K562 (cell line): ENCODE measurements at regions not wholly inside any gene's neighbourhood (a gene's known extent, or its start where the extent isn't known, plus 50 kb on each side); places are given as distances from the start of the nearest gene placed in this dataset.

Experiments used
- ATAC-seq: fragments of 200-7000 bp; cut with Tn5 transposase; 3 replicates; pipeline ENCODE4 v1.9.1; 2020; ENCODE audit warnings: moderate library complexity
- BruUV-seq: library from RNA; stranded (reverse); fragments of 400-500 nt; replicated peaks from 2 replicates; lab custom pipeline; 2021; lab: Mats Ljungman, UMichigan
- CTCF ChIA-PET: fragments of 300-600 bp; formaldehyde crosslinking; extraction: SDS; loops from one replicate; lab custom pipeline; 2021; ENCODE audit warnings: low intra/inter-chr PET ratio; lab: Yijun Ruan, JAX
- POLR2A ChIA-PET: fragments of 300-600, 350-650 bp; sonication (Branson Sonifier 250); formaldehyde crosslinking; extraction: SDS; loops from one replicate; lab custom pipeline; 2021; ENCODE audit warnings: antibody characterized with exemption, inconsistent platforms; lab: Yijun Ruan, JAX
- DNase-seq, 4 experiments: peaks; one replicate each; pipeline versions ENCODE4 v3.0.0 to v3.0.0-alpha.2; 2011 to 2018; ENCODE audit warnings: low spot score in 3 of 4, mixed read lengths in 3 of 4; ENCODE audit errors: extremely low read depth in 1 of 4
- FAIRE-seq: peaks from 2 replicates; lab custom pipeline; 2011; peaks lifted over from hg19 to GRCh38; lab: Jason Lieb, UNC
- H2AFZ ChIP-seq: 2 replicates; pipeline ENCODE4 v1.6.0; 2011; ENCODE audit warnings: low read depth, low read length, control low read depth, inconsistent platforms
- H3K27ac ChIP-seq: fragments of 200-600 bp; 3 replicates; pipeline ENCODE4 v1.8.0; 2011; ENCODE audit warnings: low read depth, mild to moderate bottlenecking, control low read depth, inconsistent platforms, low read length, moderate library complexity, mixed read lengths; ENCODE audit errors: extremely low read depth
- H3K27me3 ChIP-seq, 2 experiments: fragments of 300-600 bp in 1 of 2; 2 replicates in 1 of 2; 3 replicates in 1 of 2; pipeline versions ENCODE4 v1.6.0 to v1.8.0; 2011; ENCODE audit warnings: inconsistent platforms in 2 of 2, low read length in 2 of 2, mild to moderate bottlenecking in 1 of 2, mixed read lengths in 1 of 2, moderate library complexity in 1 of 2; ENCODE audit not compliant: control insufficient read depth in 2 of 2, insufficient read depth in 2 of 2
- H3K36me3 ChIP-seq: fragments of 300-600 bp; 3 replicates; pipeline ENCODE4 v1.8.0; 2011; ENCODE audit warnings: mild to moderate bottlenecking, low read length, inconsistent platforms; ENCODE audit not compliant: control insufficient read depth, insufficient read depth
- H3K4me1 ChIP-seq, 2 experiments: fragments of 200-600 bp in 1 of 2; replicated peaks in 1 of 2; 2 replicates in 1 of 2; 3 replicates in 1 of 2; pipeline versions ENCODE4 v1.5.1 to v1.8.0; 2011; ENCODE audit warnings: inconsistent platforms in 2 of 2, low read length in 2 of 2, mild to moderate bottlenecking in 1 of 2, mixed read lengths in 1 of 2, moderate library complexity in 1 of 2; ENCODE audit not compliant: control insufficient read depth in 2 of 2, insufficient read depth in 2 of 2
- H3K4me2 ChIP-seq: 2 replicates; pipeline ENCODE4 v1.6.1; 2011; ENCODE audit warnings: low read length, control low read depth, inconsistent platforms, mixed read lengths; ENCODE audit not compliant: insufficient read depth
- H3K4me3 ChIP-seq: fragments of 200-600 bp; sonication (generic), shearing (Covaris generic); 2 replicates; pipeline ENCODE4 v1.5.1; 2016; ENCODE audit warnings: control low read depth, inconsistent platforms
- H3K79me2 ChIP-seq: fragments of 200-600 bp; 3 replicates; pipeline ENCODE4 v1.8.0; 2011; ENCODE audit warnings: low read length, inconsistent platforms; ENCODE audit not compliant: control insufficient read depth, insufficient read depth
- H3K9ac ChIP-seq, 2 experiments: 2 replicates each; pipeline versions ENCODE4 v1.6.0 to v1.6.1; 2011; ENCODE audit warnings: low read depth in 2 of 2, low read length in 2 of 2, control low read depth in 1 of 2, inconsistent platforms in 1 of 2, mild to moderate bottlenecking in 1 of 2, mixed read lengths in 1 of 2; ENCODE audit not compliant: insufficient read depth in 1 of 2
- H3K9me1 ChIP-seq: one replicate; pipeline ENCODE4 v1.6.0; 2011; ENCODE audit warnings: inconsistent platforms, mild to moderate bottlenecking, low read length, moderate library complexity; ENCODE audit not compliant: control insufficient read depth, insufficient read depth
- H3K9me3 ChIP-seq: replicated peaks from 2 replicates; pipeline ENCODE4 v1.5.1; 2011; ENCODE audit warnings: low read depth, low read length, inconsistent platforms; ENCODE audit not compliant: control insufficient read depth, insufficient read depth
- H4K20me1 ChIP-seq: replicated peaks from 2 replicates; pipeline ENCODE4 v1.6.1; 2011; ENCODE audit warnings: low read length, inconsistent platforms, mixed read lengths; ENCODE audit not compliant: control insufficient read depth, insufficient read depth
- ARNT ChIP-seq, 2 experiments: fragments of 450-650 bp; IDR thresholded peaks; 2 replicates each; pipeline ENCODE4 v1.6.1; 2016; ENCODE audit warnings: mild to moderate bottlenecking in 1 of 2
- BRD4 ChIP-seq: fragments of 200-600 bp; sonication (generic); IDR thresholded peaks from 2 replicates; pipeline ENCODE4 v1.6.1; 2017; ENCODE audit warnings: inconsistent platforms
- ETV1 ChIP-seq: fragments of 450-650 bp; conservative IDR thresholded peaks from 2 replicates; pipeline ENCODE4 v1.6.1; 2016; ENCODE audit warnings: missing genetic modification characterization, control low read depth, low read depth, missing compliant biosample characterization
- FOXJ2 ChIP-seq: fragments of 200-800 bp; sonication (Bioruptor generic); IDR thresholded peaks from 2 replicates; pipeline ENCODE4 v1.6.1; 2016; ENCODE audit warnings: missing genetic modification characterization, missing compliant biosample characterization
- ID3 ChIP-seq, 2 experiments: fragments of 250-450 bp in 1 of 2; fragments of 450-650 bp in 1 of 2; sonication (Bioruptor Pico) in 1 of 2; IDR thresholded peaks; 2 replicates each; pipeline versions ENCODE4 v1.6.1 to v1.8.0; 2016 to 2021; ENCODE audit warnings: mild to moderate bottlenecking in 2 of 2, moderate library complexity in 2 of 2, missing compliant biosample characterization in 1 of 2, missing genetic modification characterization in 1 of 2
- KLF13 ChIP-seq: fragments of 450-650 bp; IDR thresholded peaks from 2 replicates; pipeline ENCODE4 v1.6.1; 2016; ENCODE audit warnings: missing genetic modification characterization, low read depth, mild to moderate bottlenecking, missing compliant biosample characterization, moderate library complexity, borderline replicate concordance
- MEIS2 ChIP-seq: fragments of 450-650 bp; IDR thresholded peaks from 2 replicates; pipeline ENCODE4 v1.6.1; 2014; ENCODE audit warnings: mild to moderate bottlenecking; ENCODE audit not compliant: partially characterized antibody
- NFXL1 ChIP-seq: fragments of 450-650 bp; formaldehyde crosslinking; IDR thresholded peaks from 2 replicates; pipeline ENCODE4 v1.4.0; 2021; ENCODE audit warnings: mild to moderate bottlenecking
- PML ChIP-seq: IDR thresholded peaks from 2 replicates; pipeline ENCODE4 v1.6.1; 2012; ENCODE audit warnings: low read length, inconsistent platforms
- RBM25 ChIP-seq: fragments of 200-400 bp; formaldehyde crosslinking; IDR thresholded peaks from 2 replicates; pipeline ENCODE4 v1.6.1; 2018; ENCODE audit warnings: low read length, low read depth, moderate library complexity; ENCODE audit not compliant: severe bottlenecking
- SETDB1 ChIP-seq: IDR thresholded peaks from one replicate; pipeline ENCODE4 v1.6.1; 2012; ENCODE audit warnings: low read length, control low read depth, inconsistent platforms
- SIN3A ChIP-seq, 2 experiments: fragments of 150-350 bp in 1 of 2; IDR thresholded peaks; 2 replicates each; pipeline ENCODE4 v1.6.1; 2011 to 2016; ENCODE audit warnings: borderline replicate concordance in 2 of 2, low read depth in 2 of 2, low read length in 2 of 2, mild to moderate bottlenecking in 2 of 2, moderate library complexity in 2 of 2; ENCODE audit not compliant: control insufficient read depth in 1 of 2
- SOX6 ChIP-seq: fragments of 450-650 bp; IDR thresholded peaks from 2 replicates; pipeline ENCODE4 v1.6.1; 2014; ENCODE audit warnings: mild to moderate bottlenecking
- TBP ChIP-seq: optimal IDR thresholded peaks from 2 replicates; pipeline ENCODE3; 2011; ENCODE audit warnings: low read depth, low read length, improper control_type of control experiment
- THRAP3 ChIP-seq: fragments of 450-650 bp; IDR thresholded peaks from 2 replicates; pipeline ENCODE4 v1.6.1; 2016; ENCODE audit warnings: mild to moderate bottlenecking, inconsistent platforms, borderline replicate concordance
- THRB ChIP-seq: fragments of 450-650 bp; formaldehyde crosslinking; conservative IDR thresholded peaks from 2 replicates; pipeline ENCODE4 v1.4.0; 2022; ENCODE audit warnings: mild to moderate bottlenecking, missing genetic modification characterization
- ZNF12 ChIP-seq: sonication (generic); formaldehyde crosslinking; IDR thresholded peaks from 2 replicates; pipeline ENCODE4 v1.4.0; 2020; ENCODE audit warnings: mild to moderate bottlenecking, missing genetic modification reagents
- WGBS: fragments of 100-300 bp; shearing (Covaris generic); methylation state at CpG from one replicate; pipeline ENCODE4 v1.1.6; 2016; ENCODE audit warnings: low coverage, mixed read lengths; ENCODE audit not compliant: insufficient coverage; ENCODE audit errors: missing lambda C conversion rate; 5-methylcytosine and 5-hydroxymethylcytosine counted together
- in situ Hi-C: fragments of 300-500 bp; cut with MboI; formaldehyde crosslinking; loops from 4 replicates; pipeline ENCODE4 v1.15.0; 2018; ENCODE audit warnings: inconsistent platforms, mixed read lengths
- intact Hi-C: fragments of 100-400 bp; cut with micrococcal nuclease; formaldehyde crosslinking; loops from 2 replicates; pipeline ENCODE4 v1.14.2; 2022
- TF ChIP-seq, protein P1 (sequence below), 2 experiments: fragments of 450-650 bp; IDR thresholded peaks; 2 replicates each; pipeline ENCODE4 v1.6.1; 2016

DNA sequence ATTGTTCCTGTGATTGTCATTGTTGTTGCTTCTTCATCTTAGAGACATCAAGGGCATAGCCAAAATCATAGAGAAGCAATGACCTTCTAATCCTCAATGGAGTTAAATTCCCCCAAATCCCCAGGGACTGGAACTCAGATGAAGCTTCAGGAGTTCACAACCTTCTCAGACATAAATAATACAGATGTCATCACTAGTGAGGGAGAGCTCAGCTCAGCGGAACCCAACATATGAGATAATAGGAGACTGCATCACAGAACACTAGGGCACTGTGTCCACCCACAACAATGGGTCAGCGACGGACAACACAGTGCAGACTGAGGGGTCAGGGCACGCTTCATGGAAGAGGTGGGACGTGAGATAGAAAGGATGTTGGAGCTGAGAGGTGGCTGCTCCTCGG lies 1290.4 kb upstream of the TMEM132C start:
- POLR2A ChIA-PET, result interaction anchor here (0.6 kb wide), 1 partner anchor 75 kb away, joined by 3 read pairs; no protein-coding TSS in a partner anchor
- in situ Hi-C loops (no loop called here), intact Hi-C loops (loop anchor here (5.0 kb wide), 1 partner anchor 89 kb away; no protein-coding TSS in a partner anchor)
- DNase-seq (no peak), ATAC-seq (peak; percentile 38; the same call in 2 of the 3 replicates), FAIRE-seq (no peak)
- H3K9ac ChIP-seq, result no peak overlapping the region; a peak in 1 of 4 replicates
- H2AFZ ChIP-seq, result no peak overlapping the region
- WGBS, result 6% methylated on average over 6 of the region's 6 CpGs
- H3K27ac ChIP-seq, result no peak overlapping the region
- no peaks in the 10 kb centered on the region for H3K36me3 ChIP-seq
- no peaks in the 10 kb centered on the region for H3K9me1 ChIP-seq
- no TSS peak for BruUV-seq
- H3K4me1 ChIP-seq, result no peaks in the 10 kb centered on the region; a peak in 1 of 5 replicates
- CTCF ChIA-PET, result no interaction called here
- H3K79me2 ChIP-seq, result no peaks in the 10 kb centered on the region
- H3K4me2 ChIP-seq, result no peak overlapping the region; the same call in 1 of the 2 replicates
- H4K20me1 ChIP-seq, result no peaks in the 10 kb centered on the region
- H3K27me3 ChIP-seq, result no peaks in the 10 kb centered on the region
- H3K4me3 ChIP-seq, result no peak overlapping the region
- H3K9me3 ChIP-seq, result no peaks in the 10 kb centered on the region
- TF ChIP-seq, protein P1, sequence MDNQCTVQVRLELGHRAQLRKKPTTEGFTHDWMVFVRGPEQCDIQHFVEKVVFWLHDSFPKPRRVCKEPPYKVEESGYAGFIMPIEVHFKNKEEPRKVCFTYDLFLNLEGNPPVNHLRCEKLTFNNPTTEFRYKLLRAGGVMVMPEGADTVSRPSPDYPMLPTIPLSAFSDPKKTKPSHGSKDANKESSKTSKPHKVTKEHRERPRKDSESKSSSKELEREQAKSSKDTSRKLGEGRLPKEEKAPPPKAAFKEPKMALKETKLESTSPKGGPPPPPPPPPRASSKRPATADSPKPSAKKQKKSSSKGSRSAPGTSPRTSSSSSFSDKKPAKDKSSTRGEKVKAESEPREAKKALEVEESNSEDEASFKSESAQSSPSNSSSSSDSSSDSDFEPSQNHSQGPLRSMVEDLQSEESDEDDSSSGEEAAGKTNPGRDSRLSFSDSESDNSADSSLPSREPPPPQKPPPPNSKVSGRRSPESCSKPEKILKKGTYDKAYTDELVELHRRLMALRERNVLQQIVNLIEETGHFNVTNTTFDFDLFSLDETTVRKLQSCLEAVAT (IDR thresholded peaks at IDR 0.05), result no peak
- TF ChIP-seq SIN3A (IDR thresholded peaks at IDR 0.05; ENCODE audit: borderline replicate concordance in 2 of 2, control insufficient read depth in 1 of 2, low read depth in 2 of 2, low read length in 2 of 2), result no peak
- TF ChIP-seq PML, result no peak
- no peak for TF ChIP-seq THRB (CRISPR knock-in tag)
- TF ChIP-seq FOXJ2 (tag), result no peak
- TF ChIP-seq NFXL1 (CRISPR knock-in tag), result no peak
- TF ChIP-seq TBP, result no peak
- no peak for TF ChIP-seq ZNF12 (CRISPR knock-in tag)
- TF ChIP-seq THRAP3, result no peak
- TF ChIP-seq ARNT (IDR thresholded peaks at IDR 0.05), result no peak
- no peak for TF ChIP-seq BRD4
- no peak for TF ChIP-seq SETDB1
- no peak for TF ChIP-seq ID3 (CRISPR knock-in tag; IDR thresholded peaks at IDR 0.05)
- no peak for TF ChIP-seq ID3 (tag; IDR thresholded peaks at IDR 0.05)
- 0 out of 2 replicates have a peak, but pooled peaks have one; percentile 11 for TF ChIP-seq SOX6
- no peak for TF ChIP-seq RBM25
- peak; percentile 31; the same call in 1 of the 2 replicates for TF ChIP-seq ETV1 (tag)
- peak; percentile 83 for TF ChIP-seq MEIS2
- no peak for TF ChIP-seq KLF13 (tag)
